Smooth muscle cell (in vitro differentiated cells): ENCODE measurements at regions not wholly inside any gene's neighbourhood (a gene's known extent, or its start where the extent isn't known, plus 50 kb on each side); places are given as distances from the start of the nearest gene placed in this dataset. TPM values are rescaled to one million over a fixed set of nuclear protein-coding genes. Genes with fewer than 3 reads are reported as not detected.
"Not testable (repeated sequence)": the region's sequence is repeated elsewhere in the genome, so short reads cannot be mapped to it uniquely, and the experiment has no call there.

Source experiments
- DNase-seq: peaks from one replicate; lab custom pipeline; 2025; ENCODE audit not compliant: unreplicated experiment; lab: John Stamatoyannopoulos, UW
- H2AFZ ChIP-seq: fragments of 200-600 bp; sonication (generic); 2 replicates; pipeline ENCODE4 v1.6.0; 2016; ENCODE audit warnings: antibody characterized with exemption, low read depth, mild to moderate bottlenecking
- H3F3A ChIP-seq: fragments of 200-600 bp; sonication (generic); 2 replicates; pipeline ENCODE4 v1.6.0; 2017; ENCODE audit warnings: antibody characterized with exemption, low read depth
- H3K27ac ChIP-seq: fragments of 200-600 bp; sonication (generic); 2 replicates; pipeline ENCODE4 v1.5.1; 2016; ENCODE audit warnings: low read depth, mild to moderate bottlenecking
- H3K27me3 ChIP-seq: fragments of 200-600 bp; sonication (generic); 2 replicates; pipeline ENCODE4 v1.6.1; 2016; ENCODE audit warnings: low read depth, mild to moderate bottlenecking
- H3K36me3 ChIP-seq: fragments of 200-600 bp; sonication (generic); 2 replicates; pipeline ENCODE4 v1.5.1; 2016; ENCODE audit warnings: low read depth
- H3K4me1 ChIP-seq: fragments of 200-600 bp; sonication (generic); 2 replicates; pipeline ENCODE4 v1.5.1; 2016; ENCODE audit warnings: low read depth
- H3K4me2 ChIP-seq: fragments of 200-600 bp; sonication (generic); 2 replicates; pipeline ENCODE4 v1.6.0; 2016; ENCODE audit warnings: mild to moderate bottlenecking
- H3K4me3 ChIP-seq: fragments of 200-600 bp; sonication (generic); 2 replicates; pipeline ENCODE4 v1.5.1; 2016; ENCODE audit warnings: mild to moderate bottlenecking
- H3K79me2 ChIP-seq: fragments of 200-600 bp; sonication (generic); 2 replicates; pipeline ENCODE4 v1.6.0; 2016; ENCODE audit warnings: low read depth, mild to moderate bottlenecking
- H3K9ac ChIP-seq: fragments of 200-600 bp; sonication (generic); 2 replicates; pipeline ENCODE4 v1.6.0; 2016; ENCODE audit warnings: low read depth
- H3K9me3 ChIP-seq: fragments of 200-600 bp; sonication (generic); replicated peaks from 2 replicates; pipeline ENCODE4 v1.5.1; 2016; ENCODE audit warnings: low read depth
- H4K20me1 ChIP-seq: fragments of 200-600 bp; sonication (generic); 2 replicates; pipeline ENCODE4 v1.6.0; 2016; ENCODE audit warnings: low read depth
- WGBS: methylation state at CpG from one replicate; pipeline ENCODE4 v1.1.7; 2016; ENCODE audit warnings: low lambda C conversion rate; 5-methylcytosine and 5-hydroxymethylcytosine counted together
- small RNA-seq: library from RNA; depleted of rRNA; stranded (forward); fragments of <200 nt; gene quantifications from one replicate; pipeline ENCODE3, GENCODE V24; 2014
- TF ChIP-seq, protein P1 (sequence below): fragments of 200-600 bp; sonication (generic); IDR thresholded peaks from 2 replicates; pipeline ENCODE4 v1.5.1; 2017; ENCODE audit warnings: borderline replicate concordance, mild to moderate bottlenecking, antibody characterized with exemption; ENCODE audit not compliant: insufficient read depth, poor library complexity, severe bottlenecking

- H3K4me1 ChIP-seq: no peaks in the 10 kb centered on the region
- no peak for DNase-seq
- no peak overlapping the region for H2AFZ ChIP-seq
- H3K27ac ChIP-seq: no peak overlapping the region
- TF ChIP-seq, protein P1, sequence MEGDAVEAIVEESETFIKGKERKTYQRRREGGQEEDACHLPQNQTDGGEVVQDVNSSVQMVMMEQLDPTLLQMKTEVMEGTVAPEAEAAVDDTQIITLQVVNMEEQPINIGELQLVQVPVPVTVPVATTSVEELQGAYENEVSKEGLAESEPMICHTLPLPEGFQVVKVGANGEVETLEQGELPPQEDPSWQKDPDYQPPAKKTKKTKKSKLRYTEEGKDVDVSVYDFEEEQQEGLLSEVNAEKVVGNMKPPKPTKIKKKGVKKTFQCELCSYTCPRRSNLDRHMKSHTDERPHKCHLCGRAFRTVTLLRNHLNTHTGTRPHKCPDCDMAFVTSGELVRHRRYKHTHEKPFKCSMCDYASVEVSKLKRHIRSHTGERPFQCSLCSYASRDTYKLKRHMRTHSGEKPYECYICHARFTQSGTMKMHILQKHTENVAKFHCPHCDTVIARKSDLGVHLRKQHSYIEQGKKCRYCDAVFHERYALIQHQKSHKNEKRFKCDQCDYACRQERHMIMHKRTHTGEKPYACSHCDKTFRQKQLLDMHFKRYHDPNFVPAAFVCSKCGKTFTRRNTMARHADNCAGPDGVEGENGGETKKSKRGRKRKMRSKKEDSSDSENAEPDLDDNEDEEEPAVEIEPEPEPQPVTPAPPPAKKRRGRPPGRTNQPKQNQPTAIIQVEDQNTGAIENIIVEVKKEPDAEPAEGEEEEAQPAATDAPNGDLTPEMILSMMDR: no peak
- H3K4me2 ChIP-seq: no peak overlapping the region
- H3K36me3 ChIP-seq: no peaks in the 10 kb centered on the region
- H3F3A ChIP-seq: no peaks in the 10 kb centered on the region
- H4K20me1 ChIP-seq: no peaks in the 10 kb centered on the region
- no peak overlapping the region for H3K4me3 ChIP-seq
- 71% methylated on average over 4 of the region's 4 CpGs for WGBS
- H3K9ac ChIP-seq: no peak overlapping the region
- no peaks in the 10 kb centered on the region for H3K9me3 ChIP-seq
- peaks cover 3% of the 10 kb centered on the region for H3K27me3 ChIP-seq
- no peaks in the 10 kb centered on the region for H3K79me2 ChIP-seq
Measured at GRCh38 chr10:113498997-113499396, 53.9 kb upstream of the HABP2 start.

DNA sequence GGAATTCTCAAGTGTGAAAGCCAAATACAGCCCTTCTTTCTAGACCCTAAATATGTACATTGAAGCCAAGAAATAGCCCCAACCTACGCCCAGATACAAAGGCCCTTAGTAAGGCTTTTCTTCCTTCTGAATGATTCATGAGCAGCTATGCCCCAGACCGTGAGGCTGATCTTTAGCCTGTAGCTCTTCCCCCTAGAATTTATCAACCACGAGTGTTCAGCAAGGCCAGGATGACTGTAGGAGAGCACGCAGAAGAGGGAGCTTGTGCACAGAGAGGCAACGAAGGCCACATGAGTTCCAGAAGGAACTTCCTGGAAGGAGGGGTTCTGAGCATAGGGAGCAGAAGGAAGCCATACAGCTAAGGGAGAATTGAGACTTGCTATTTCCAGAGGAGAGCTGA lies 53.0 kb upstream of the HABP2 start:
- Histone ChIP-seq H3K9me3 (no peaks in the 10 kb centered on the region), H3K4me3 (no peak overlapping the region), H2AFZ (no peak overlapping the region), H4K20me1 (no peaks in the 10 kb centered on the region), H3K4me1 (no peaks in the 10 kb centered on the region), H3K4me2 (no peak overlapping the region), H3K9ac (no peak overlapping the region), H3K36me3 (no peaks in the 10 kb centered on the region), H3K27ac (no peak overlapping the region), H3K79me2 (no peaks in the 10 kb centered on the region), H3K27me3 (peaks cover 4% of the 10 kb centered on the region), H3F3A (no peaks in the 10 kb centered on the region)
- TF ChIP-seq, protein P1: no peak
- DNase-seq: no peak
- WGBS: 88% methylated on average over 5 of the region's 5 CpGs

DNA sequence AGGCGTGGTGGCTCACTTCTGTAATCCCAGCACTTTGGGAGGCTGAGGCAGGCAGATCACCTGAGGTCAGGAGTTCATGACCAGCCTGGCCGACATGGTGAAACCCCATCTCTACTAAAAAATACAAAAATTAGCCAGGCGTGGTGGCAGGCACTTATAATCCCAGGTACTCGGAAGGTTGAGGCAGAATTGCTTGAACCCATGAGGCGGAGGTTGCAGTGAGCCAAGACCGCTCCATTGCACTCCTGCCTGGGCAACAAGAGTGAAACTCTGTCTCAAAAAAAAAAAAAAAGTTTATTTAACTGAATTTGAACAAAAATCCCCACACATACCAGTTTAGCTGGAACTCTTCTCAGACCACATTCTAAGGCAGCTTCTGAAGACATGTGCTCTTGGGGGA lies 51.8 kb upstream of the HABP2 start:
- not testable (repeated sequence) for H3K4me3 ChIP-seq, H3K9me3 ChIP-seq, H3K27ac ChIP-seq, H3F3A ChIP-seq, DNase-seq, H2AFZ ChIP-seq, H3K36me3 ChIP-seq, H3K79me2 ChIP-seq, H3K4me2 ChIP-seq, H4K20me1 ChIP-seq, H3K9ac ChIP-seq, H3K4me1 ChIP-seq
- 88% methylated on average over 6 of the region's 6 CpGs for WGBS
- H3K27me3 ChIP-seq: peaks cover 13% of the 10 kb centered on the region

Small RNAs in the stretch of these regions (small RNA-seq; reads per million reads assigned to genes)
- gene RNU7-165P: not detected
